GM18951 (cell line): ENCODE measurements at regions not wholly inside any gene's neighbourhood (a gene's known extent, or its start where the extent isn't known, plus 50 kb on each side); places are given as distances from the start of the nearest gene placed in this dataset.
"Not testable (repeated sequence)": the region's sequence is repeated elsewhere in the genome, so short reads cannot be mapped to it uniquely, and the experiment has no call there.

Experiments used
- POLR2A ChIP-seq: IDR thresholded peaks from 4 replicates; pipeline ENCODE4 v1.6.1; 2011; ENCODE audit warnings: mild to moderate bottlenecking; ENCODE audit not compliant: insufficient read length, insufficient read depth; ENCODE audit errors: extremely low read depth
- in situ Hi-C: fragments of 300-500 bp; cut with MboI; formaldehyde crosslinking; loops from one replicate; pipeline ENCODE4 v1.12.0; 2022; ENCODE audit warnings: low sequenced_read_pairs, mixed read lengths, inconsistent platforms; ENCODE audit not compliant: unreplicated experiment

GRCh38 chr14:106551265-106551664 is 1024.9 kb downstream of the TMEM121 start:
- no peak for TF ChIP-seq POLR2A
- in situ Hi-C loops: no loop called here

- in situ Hi-C loops: not testable (repeated sequence)
Measured at GRCh38 chr14:106556211-106556610, 1029.8 kb downstream of the TMEM121 start.

GRCh38 chr14:106556665-106557289 is 1030.4 kb downstream of the TMEM121 start:
- TF ChIP-seq POLR2A: no peak
- in situ Hi-C loops: no loop called here

- in situ Hi-C loops: no loop called here
Measured at GRCh38 chr14:106562451-106562850, 1036.1 kb downstream of the TMEM121 start.

GRCh38 chr14:106564058-106564643 is 1037.8 kb downstream of the TMEM121 start:
- TF ChIP-seq POLR2A: no peak

More at GRCh38 chr14:106562451-106562850, 1036.1 kb downstream of the TMEM121 start:
- no peak for TF ChIP-seq POLR2A

GRCh38 chr14:106578481-106578880 is 1052.1 kb downstream of the TMEM121 start:
- in situ Hi-C loops: no loop called here
- no peak for TF ChIP-seq POLR2A

More at GRCh38 chr14:106564058-106564643, 1037.8 kb downstream of the TMEM121 start:
- in situ Hi-C loops: no loop called here

GRCh38 chr14:106579084-106579483 is 1052.7 kb downstream of the TMEM121 start:
- in situ Hi-C loops: no loop called here
- TF ChIP-seq POLR2A: peak; percentile 29

- in situ Hi-C loops: no loop called here
- TF ChIP-seq POLR2A: no peak
Measured at GRCh38 chr14:106585692-106586091, 1059.3 kb downstream of the TMEM121 start.

GRCh38 chr14:106586098-106586704 is 1059.8 kb downstream of the TMEM121 start:
- no peak for TF ChIP-seq POLR2A

GRCh38 chr14:106591539-106591938 is 1065.2 kb downstream of the TMEM121 start:
- in situ Hi-C loops: not testable (repeated sequence)

More at GRCh38 chr14:106586098-106586704, 1059.8 kb downstream of the TMEM121 start:
- in situ Hi-C loops: no loop called here

- in situ Hi-C loops: not testable (repeated sequence)
Measured at GRCh38 chr14:106592115-106592852, 1065.9 kb downstream of the TMEM121 start.

- in situ Hi-C loops: loop anchor here (5.0 kb wide), 1 partner anchor 78 kb away; no protein-coding TSS in a partner anchor
- TF ChIP-seq POLR2A: no peak
Measured at GRCh38 chr14:106599209-106599608, 1072.8 kb downstream of the TMEM121 start.

GRCh38 chr14:106605548-106606448 is 1079.4 kb downstream of the TMEM121 start:
- no peak for TF ChIP-seq POLR2A
- in situ Hi-C loops: no loop called here
